NCI-H1048 (cell line): ENCODE measurements at regions not wholly inside any gene's neighbourhood (a gene's known extent, or its start where the extent isn't known, plus 50 kb on each side); places are given as distances from the start of the nearest gene placed in this dataset.

Experiments
- DNase-seq: peaks from one replicate; lab custom pipeline; 2025; lab: John Stamatoyannopoulos, UW

- no peak for DNase-seq
Observed at GRCh38 chr4:52288212-52288855, 237.2 kb downstream of the SPATA18 start.

GRCh38 chr4:52290466-52290865, 239.4 kb downstream of the SPATA18 start:
- no peak for DNase-seq

GRCh38 chr4:52292245-52292644, 241.1 kb downstream of the SPATA18 start:
- DNase-seq: no peak

GRCh38 chr4:52296341-52296740, 245.2 kb downstream of the SPATA18 start:
- DNase-seq: no peak

- no peak for DNase-seq
Observed at GRCh38 chr4:52298444-52298843, 247.3 kb downstream of the SPATA18 start.

- DNase-seq: no peak
Observed at GRCh38 chr4:52299120-52299519, 248.0 kb downstream of the SPATA18 start.

- no peak for DNase-seq
Observed at GRCh38 chr4:52311464-52312125, 260.5 kb downstream of the SPATA18 start.

GRCh38 chr4:52312722-52313121, 261.6 kb downstream of the SPATA18 start:
- no peak for DNase-seq

GRCh38 chr4:52317361-52317879, 266.3 kb downstream of the SPATA18 start:
- no peak for DNase-seq

GRCh38 chr4:52317981-52318380, 266.9 kb downstream of the SPATA18 start:
- no peak for DNase-seq

GRCh38 chr4:52329894-52330293, 278.8 kb downstream of the SPATA18 start:
- no peak for DNase-seq

- no peak for DNase-seq
Observed at GRCh38 chr4:52343595-52343994, 292.5 kb downstream of the SPATA18 start.

GRCh38 chr4:52350926-52351325, 299.8 kb downstream of the SPATA18 start:
- DNase-seq: no peak

GRCh38 chr4:52358366-52358765, 300.7 kb downstream of the USP46 start:
- no peak for DNase-seq

- no peak for DNase-seq
Observed at GRCh38 chr4:52358883-52359321, 300.2 kb downstream of the USP46 start.

- no peak for DNase-seq
Observed at GRCh38 chr4:52366191-52366590, 292.9 kb downstream of the USP46 start.

- DNase-seq: no peak
Observed at GRCh38 chr4:52366621-52367020, 292.5 kb downstream of the USP46 start.

GRCh38 chr4:52367282-52367830, 291.7 kb downstream of the USP46 start:
- DNase-seq: no peak

- DNase-seq: no peak
Observed at GRCh38 chr4:52368895-52369294, 290.2 kb downstream of the USP46 start.

- DNase-seq: no peak
Observed at GRCh38 chr4:52369649-52370048, 289.5 kb downstream of the USP46 start.

- no peak for DNase-seq
Observed at GRCh38 chr4:52370576-52370975, 288.5 kb downstream of the USP46 start.

GRCh38 chr4:52371841-52372240, 287.3 kb downstream of the USP46 start:
- no peak for DNase-seq

- DNase-seq: no peak
Observed at GRCh38 chr4:52372269-52372668, 286.8 kb downstream of the USP46 start.
